SU-DHL-6 (cell line): ENCODE measurements at regions not wholly inside any gene's neighbourhood (a gene's known extent, or its start where the extent isn't known, plus 50 kb on each side); places are given as distances from the start of the nearest gene placed in this dataset.

Source experiments
- H2AFZ ChIP-seq: fragments of 200-600 bp; sonication (generic); 2 replicates; pipeline ENCODE4 v1.6.1; 2014; ENCODE audit warnings: low read depth, mild to moderate bottlenecking, moderate library complexity, mixed read lengths, antibody characterized with exemption, low read length; ENCODE audit not compliant: severe bottlenecking
- H3F3A ChIP-seq: fragments of 200-600 bp; shearing (Covaris generic); 2 replicates; pipeline ENCODE4 v1.6.0; 2016; ENCODE audit warnings: antibody characterized with exemption, mild to moderate bottlenecking; ENCODE audit not compliant: insufficient read depth
- H3K27ac ChIP-seq: fragments of 200-600 bp; sonication (generic); 2 replicates; pipeline ENCODE4 v1.5.1; 2016; ENCODE audit warnings: low read depth, mild to moderate bottlenecking, low read length, moderate library complexity, mixed read lengths
- H3K27me3 ChIP-seq: fragments of 200-600 bp; sonication (generic), shearing (Covaris generic); 2 replicates; pipeline ENCODE4 v1.6.0; 2014; ENCODE audit warnings: mild to moderate bottlenecking, low read length
- H3K36me3 ChIP-seq: fragments of 200-600 bp; sonication (generic); 2 replicates; pipeline ENCODE4 v1.6.1; 2014; ENCODE audit warnings: mild to moderate bottlenecking, low read length, mixed read lengths
- H3K4me2 ChIP-seq: fragments of 300-600, 200-600 bp; shearing (Covaris generic), sonication (generic); 2 replicates; pipeline ENCODE4 v1.6.0; 2014; ENCODE audit warnings: low read length, low read depth, mild to moderate bottlenecking; ENCODE audit not compliant: poor library complexity, severe bottlenecking
- H3K4me3 ChIP-seq: fragments of 200-600 bp; sonication (generic); 2 replicates; pipeline ENCODE4 v1.5.1; 2014; ENCODE audit warnings: antibody characterized with exemption, low read length, mild to moderate bottlenecking, mixed read lengths; ENCODE audit not compliant: insufficient read depth, poor library complexity, severe bottlenecking
- H3K79me2 ChIP-seq: fragments of 200-600 bp; sonication (generic); 2 replicates; pipeline ENCODE4 v1.6.1; 2014; ENCODE audit warnings: mild to moderate bottlenecking, low read length, moderate library complexity; ENCODE audit not compliant: insufficient read depth
- H3K9ac ChIP-seq: fragments of 200-600 bp; sonication (generic); 2 replicates; pipeline ENCODE4 v1.7.0; 2014; ENCODE audit warnings: mild to moderate bottlenecking, low read length
- H3K9me2 ChIP-seq: fragments of 200-600 bp; sonication (generic); replicated peaks from 2 replicates; pipeline ENCODE4 v1.6.1; 2014; ENCODE audit warnings: low read length; ENCODE audit not compliant: insufficient read depth
- H3K9me3 ChIP-seq: fragments of 200-600 bp; sonication (generic); 2 replicates; pipeline ENCODE4 v1.6.1; 2014; ENCODE audit warnings: low read length, mixed read lengths; ENCODE audit not compliant: insufficient read depth
- H4K20me1 ChIP-seq: fragments of 200-600 bp; sonication (generic); 2 replicates; pipeline ENCODE4 v1.6.1; 2014; ENCODE audit warnings: low read depth, mild to moderate bottlenecking, antibody characterized with exemption, low read length, moderate library complexity, mixed read lengths
- CTCF ChIP-seq: fragments of 200-600 bp; sonication (generic); IDR thresholded peaks from one replicate; pipeline ENCODE4 v1.5.1; 2017; ENCODE audit warnings: antibody characterized with exemption, mild to moderate bottlenecking, low read length, moderate library complexity; ENCODE audit not compliant: insufficient read depth, poor library complexity, severe bottlenecking
- EZH2phosphoT487 ChIP-seq: fragments of 200-600 bp; sonication (generic), shearing (Covaris generic); conservative IDR thresholded peaks from 2 replicates; pipeline ENCODE4 v1.6.1; 2018; ENCODE audit warnings: mild to moderate bottlenecking, antibody characterized with exemption, low read length, moderate library complexity, mixed read lengths

- Histone ChIP-seq H3K9me2 (no peaks in the 10 kb centered on the region), H3K27me3 (no peaks in the 10 kb centered on the region), H3K4me2 (no peak overlapping the region), H3K79me2 (no peaks in the 10 kb centered on the region), H4K20me1 (no peaks in the 10 kb centered on the region), H3K27ac (no peak overlapping the region), H3K9ac (no peak overlapping the region), H3K36me3 (no peaks in the 10 kb centered on the region), H3K9me3 (no peaks in the 10 kb centered on the region), H3F3A (no peaks in the 10 kb centered on the region), H3K4me3 (no peak overlapping the region), H2AFZ (no peak overlapping the region)
- TF ChIP-seq CTCF, result no peak
- no peak for TF ChIP-seq EZH2phosphoT487
Observed at GRCh38 chr6:155646443-155646842, 190.8 kb upstream of the NOX3 start.

GRCh38 chr6:155645325-155645724 lies 189.7 kb upstream of the NOX3 start:
- H3K4me2 ChIP-seq, result no peak overlapping the region
- no peaks in the 10 kb centered on the region for H3K27me3 ChIP-seq
- H3F3A ChIP-seq, result no peaks in the 10 kb centered on the region
- H3K9me3 ChIP-seq, result no peaks in the 10 kb centered on the region
- no peaks in the 10 kb centered on the region for H3K79me2 ChIP-seq
- H3K36me3 ChIP-seq, result no peaks in the 10 kb centered on the region
- H4K20me1 ChIP-seq, result no peaks in the 10 kb centered on the region
- no peak for TF ChIP-seq EZH2phosphoT487
- no peak for TF ChIP-seq CTCF
- H2AFZ ChIP-seq, result no peak overlapping the region
- H3K4me3 ChIP-seq, result no peak overlapping the region
- H3K27ac ChIP-seq, result no peak overlapping the region
- no peak overlapping the region for H3K9ac ChIP-seq
- H3K9me2 ChIP-seq, result no peaks in the 10 kb centered on the region

GRCh38 chr6:155641603-155642002 lies 186.0 kb upstream of the NOX3 start:
- H3F3A ChIP-seq, result no peaks in the 10 kb centered on the region
- H3K36me3 ChIP-seq, result no peaks in the 10 kb centered on the region
- H3K9ac ChIP-seq, result no peak overlapping the region
- TF ChIP-seq EZH2phosphoT487 (no peak), CTCF (no peak)
- H4K20me1 ChIP-seq, result no peaks in the 10 kb centered on the region
- H3K27me3 ChIP-seq, result no peaks in the 10 kb centered on the region
- H3K27ac ChIP-seq, result no peak overlapping the region
- no peak overlapping the region for H3K4me3 ChIP-seq
- no peak overlapping the region for H3K4me2 ChIP-seq
- no peaks in the 10 kb centered on the region for H3K9me3 ChIP-seq
- H3K9me2 ChIP-seq, result no peaks in the 10 kb centered on the region
- no peak overlapping the region for H2AFZ ChIP-seq
- H3K79me2 ChIP-seq, result no peaks in the 10 kb centered on the region

GRCh38 chr6:155638200-155638599 lies 182.6 kb upstream of the NOX3 start:
- Histone ChIP-seq H3K79me2 (no peaks in the 10 kb centered on the region), H3K9ac (no peak overlapping the region), H3K9me3 (no peaks in the 10 kb centered on the region), H3K36me3 (no peaks in the 10 kb centered on the region), H3F3A (no peaks in the 10 kb centered on the region), H3K27ac (no peak overlapping the region), H2AFZ (no peak overlapping the region), H3K27me3 (no peaks in the 10 kb centered on the region), H3K4me2 (no peak overlapping the region), H3K4me3 (no peak overlapping the region), H3K9me2 (no peaks in the 10 kb centered on the region), H4K20me1 (no peaks in the 10 kb centered on the region)
- TF ChIP-seq EZH2phosphoT487, result no peak
- no peak for TF ChIP-seq CTCF
